ENCODE measurements at regions not wholly inside any gene's neighbourhood (a gene's known extent, or its start where the extent isn't known, plus 50 kb on each side); places are given as distances from the start of the nearest gene placed in this dataset.

- Histone ChIP-seq H3K4me3 (replicated peaks in 1 of 3; ENCODE audit: low read depth in 2 of 3, low read length in 3 of 3) (no peak overlapping the region), H3K9me3 (replicated peaks in 1 of 2; ENCODE audit: control insufficient read depth in 1 of 2, insufficient read depth in 1 of 2, low read length in 2 of 2) (no peaks in the 10 kb centered on the region), H4K20me1 (ENCODE audit: insufficient read depth, low read length) (no peaks in the 10 kb centered on the region), H3K27ac (ENCODE audit: low read depth in 1 of 2, low read length in 2 of 2) (no peak overlapping the region), H3K4me1 (ENCODE audit: control insufficient read depth in 1 of 2, insufficient read depth in 2 of 2, low read length in 2 of 2) (no peaks in the 10 kb centered on the region), H3K27me3 (ENCODE audit: control insufficient read depth in 2 of 2, insufficient read depth in 2 of 2, low read length in 2 of 2) (no peaks in the 10 kb centered on the region), H2AFZ (ENCODE audit: insufficient read depth, low read depth, low read length, poor library complexity, severe bottlenecking) (no peak overlapping the region), H3K4me2 (replicated peaks; ENCODE audit: extremely low read depth, low read length, poor library complexity, severe bottlenecking) (no peak overlapping the region), H3K9ac (ENCODE audit: insufficient read depth, low read length, poor library complexity, severe bottlenecking) (no peak overlapping the region), H3K79me2 (ENCODE audit: insufficient read depth, low read length) (no peaks in the 10 kb centered on the region), H3K36me3 (replicated peaks in 1 of 2; ENCODE audit: control insufficient read depth in 1 of 2, insufficient read depth in 2 of 2, low read length in 2 of 2) (no peaks in the 10 kb centered on the region)
- H3K27ac Mint-ChIP-seq, result no peak overlapping the region
- H3K4me3 Mint-ChIP-seq, result no peak overlapping the region
- H3K4me1 Mint-ChIP-seq, result no peaks in the 10 kb centered on the region
- WGBS (ENCODE audit: insufficient coverage), result 89% methylated on average over 1 of the region's 1 CpG
- TF ChIP-seq, protein P1, sequence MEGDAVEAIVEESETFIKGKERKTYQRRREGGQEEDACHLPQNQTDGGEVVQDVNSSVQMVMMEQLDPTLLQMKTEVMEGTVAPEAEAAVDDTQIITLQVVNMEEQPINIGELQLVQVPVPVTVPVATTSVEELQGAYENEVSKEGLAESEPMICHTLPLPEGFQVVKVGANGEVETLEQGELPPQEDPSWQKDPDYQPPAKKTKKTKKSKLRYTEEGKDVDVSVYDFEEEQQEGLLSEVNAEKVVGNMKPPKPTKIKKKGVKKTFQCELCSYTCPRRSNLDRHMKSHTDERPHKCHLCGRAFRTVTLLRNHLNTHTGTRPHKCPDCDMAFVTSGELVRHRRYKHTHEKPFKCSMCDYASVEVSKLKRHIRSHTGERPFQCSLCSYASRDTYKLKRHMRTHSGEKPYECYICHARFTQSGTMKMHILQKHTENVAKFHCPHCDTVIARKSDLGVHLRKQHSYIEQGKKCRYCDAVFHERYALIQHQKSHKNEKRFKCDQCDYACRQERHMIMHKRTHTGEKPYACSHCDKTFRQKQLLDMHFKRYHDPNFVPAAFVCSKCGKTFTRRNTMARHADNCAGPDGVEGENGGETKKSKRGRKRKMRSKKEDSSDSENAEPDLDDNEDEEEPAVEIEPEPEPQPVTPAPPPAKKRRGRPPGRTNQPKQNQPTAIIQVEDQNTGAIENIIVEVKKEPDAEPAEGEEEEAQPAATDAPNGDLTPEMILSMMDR (IDR thresholded peaks at IDR 0.05), result no peak
- peaks cover 0 to 5% (median 2%) of the 10 kb centered on the region in 7 donors for H3K9me3 Mint-ChIP-seq
- no peak for DNase-seq
- intact Hi-C loops (cut with micrococcal nuclease), result no loop called here
- H3K36me3 Mint-ChIP-seq, result no peaks in the 10 kb centered on the region
- peaks cover 0 to 6% (median 2%) of the 10 kb centered on the region in 3 donors for H3K27me3 Mint-ChIP-seq (ENCODE audit: low read depth in 3 of 3)
Measured at GRCh38 chr19:30608471-30608870, 236.3 kb downstream of the ZNF536 start.
